ENCODE measurements at regions not wholly inside any gene's neighbourhood (a gene's known extent, or its start where the extent isn't known, plus 50 kb on each side); places are given as distances from the start of the nearest gene placed in this dataset.

DNA sequence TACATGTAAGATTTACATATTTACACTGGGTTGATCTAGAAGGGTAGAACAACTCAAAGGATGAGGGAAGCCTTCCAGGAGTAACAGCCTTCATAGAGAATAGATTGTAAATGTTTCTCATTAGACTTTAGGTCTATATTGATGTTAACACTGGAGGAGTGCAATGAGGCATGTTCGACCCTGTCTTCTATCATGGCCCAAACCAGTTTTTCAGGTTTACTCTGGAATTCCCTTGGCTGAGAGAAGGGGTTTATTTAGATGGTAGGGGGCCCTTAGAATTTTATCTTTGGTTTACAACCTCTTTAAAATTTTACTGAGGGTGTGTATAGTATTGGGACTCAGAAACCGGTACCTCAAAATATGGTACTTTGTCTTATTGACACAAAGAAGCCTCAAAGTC is 634.9 kb upstream of the PIK3C3 start:
- 14 to 62% methylated on average over 2 of the region's 2 CpGs for WGBS, 2 donors

DNA sequence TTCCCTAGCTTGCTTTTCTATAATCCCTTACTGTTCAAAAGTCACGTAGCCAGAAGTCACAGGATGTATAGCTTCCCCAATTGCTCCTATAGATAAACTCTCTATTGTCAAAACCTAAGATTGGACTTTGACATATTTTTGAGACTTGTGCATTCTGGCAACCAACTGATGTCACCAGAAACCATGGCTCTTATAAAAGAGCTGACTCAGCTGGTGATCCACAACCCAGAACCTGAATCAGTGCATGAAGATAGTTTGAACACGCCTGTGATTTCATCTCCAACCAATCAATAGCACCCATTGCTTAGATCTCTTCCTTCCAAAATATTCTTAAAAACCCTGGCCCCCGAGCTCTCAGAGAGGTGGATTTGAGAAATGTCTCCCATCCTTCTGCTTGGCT is 639.9 kb upstream of the PIK3C3 start:
- 72 to 85% methylated on average over 3 of the region's 3 CpGs for WGBS, 2 donors
- no peak for TF ChIP-seq POLR2AphosphoS5 (IDR thresholded peaks at IDR 0.05)
- no peak for TF ChIP-seq POLR2A (IDR thresholded peaks at IDR 0.05)
- TF ChIP-seq EP300 (IDR thresholded peaks at IDR 0.05): no peak
- TF ChIP-seq CTCF (IDR thresholded peaks at IDR 0.05): no peak
- H3K9me3 ChIP-seq: no peaks in the 10 kb centered on the region
- DNase-seq: no peak
- H3K4me1 ChIP-seq: no peaks in the 10 kb centered on the region
- no peaks in the 10 kb centered on the region for H3K36me3 ChIP-seq
- H3K4me3 ChIP-seq: no peak overlapping the region
- no peaks in the 10 kb centered on the region for H3K27me3 ChIP-seq
- no peak overlapping the region for H3K27ac ChIP-seq
- intact Hi-C loops (cut with DNase I): no loop called here

More for the DNA sequence above, 634.9 kb upstream of the PIK3C3 start:
- DNase-seq: no peak
- Histone ChIP-seq H3K36me3 (no peaks in the 10 kb centered on the region), H3K4me3 (no peak overlapping the region), H3K4me1 (no peaks in the 10 kb centered on the region), H3K27ac (no peak overlapping the region), H3K9me3 (no peaks in the 10 kb centered on the region), H3K27me3 (no peaks in the 10 kb centered on the region)
- intact Hi-C loops (cut with DNase I): no loop called here
- TF ChIP-seq CTCF (IDR thresholded peaks at IDR 0.05) (no peak), POLR2A (IDR thresholded peaks at IDR 0.05) (no peak), EP300 (IDR thresholded peaks at IDR 0.05) (no peak), POLR2AphosphoS5 (IDR thresholded peaks at IDR 0.05) (no peak)

DNA sequence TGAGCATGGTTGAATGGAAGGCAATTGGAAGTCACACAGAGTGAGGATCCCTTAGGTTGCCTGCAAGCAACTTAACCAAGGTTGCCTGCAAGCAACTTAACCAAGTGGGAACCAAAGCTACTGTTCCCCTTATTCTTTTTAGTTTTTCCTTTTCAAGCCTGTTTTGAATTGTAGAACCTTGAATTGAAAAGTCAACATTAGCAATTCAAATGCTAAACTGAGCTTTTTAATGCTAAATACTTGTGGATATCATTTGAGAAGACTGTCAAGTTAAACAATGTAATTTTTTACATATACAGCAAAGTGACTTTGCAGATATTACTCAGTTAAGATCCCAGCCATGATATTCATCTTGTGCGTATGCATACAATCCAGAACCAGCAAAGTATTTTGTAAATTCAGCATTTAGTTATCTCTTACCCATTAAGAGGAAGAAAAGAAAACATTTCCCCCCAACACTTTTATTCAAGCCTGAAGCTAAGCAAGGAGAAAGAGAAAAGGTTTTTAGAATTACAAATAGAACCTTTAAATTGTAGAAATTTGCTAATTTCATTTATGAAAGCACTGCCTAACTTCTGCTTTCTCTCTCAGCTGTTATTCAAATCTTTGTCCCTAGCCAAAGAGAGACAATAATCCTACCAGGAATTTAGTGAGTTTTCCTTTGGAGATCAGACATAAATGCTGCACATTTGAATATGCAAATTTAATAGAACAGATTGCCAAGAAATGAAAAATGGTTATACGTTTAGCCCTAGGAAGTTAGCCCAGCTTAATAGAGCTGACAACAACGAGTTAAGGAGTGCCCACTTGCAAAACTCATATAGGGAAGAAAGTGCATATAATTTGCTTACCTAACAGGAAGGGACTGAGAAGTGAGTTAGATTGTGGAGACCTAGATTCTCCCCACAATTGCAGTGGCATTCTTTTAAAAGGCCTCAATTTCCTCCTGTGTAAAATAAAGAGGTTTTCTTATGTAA is 643.2 kb upstream of the PIK3C3 start:
- intact Hi-C loops (cut with DNase I): no loop called here
- TF ChIP-seq EP300 (IDR thresholded peaks at IDR 0.05) (no peak), CTCF (IDR thresholded peaks at IDR 0.05) (no peak), POLR2A (IDR thresholded peaks at IDR 0.05) (no peak), POLR2AphosphoS5 (IDR thresholded peaks at IDR 0.05) (no peak)
- DNase-seq: no peak

GRCh38 chr18:41297740-41298139 is 657.3 kb upstream of the PIK3C3 start:
- H3K36me3 ChIP-seq: no peaks in the 10 kb centered on the region
- no peak for DNase-seq
- peaks cover 0 to 2% (median 0%) of the 10 kb centered on the region in 4 donors for H3K9me3 ChIP-seq
- intact Hi-C loops (cut with DNase I): no loop called here
- H3K27me3 ChIP-seq: no peaks in the 10 kb centered on the region
- TF ChIP-seq POLR2AphosphoS5 (IDR thresholded peaks at IDR 0.05): no peak
- TF ChIP-seq CTCF (IDR thresholded peaks at IDR 0.05): no peak
- no peak for TF ChIP-seq EP300 (IDR thresholded peaks at IDR 0.05)
- TF ChIP-seq POLR2A (IDR thresholded peaks at IDR 0.05): no peak
- no peak overlapping the region for H3K27ac ChIP-seq
- WGBS, 2 donors: 96% methylated on average over 5 of the region's 5 CpGs
- no peak overlapping the region for H3K4me3 ChIP-seq
- no peaks in the 10 kb centered on the region for H3K4me1 ChIP-seq

More for the DNA sequence above, 643.2 kb upstream of the PIK3C3 start:
- H3K27ac ChIP-seq: no peak overlapping the region
- H3K27me3 ChIP-seq: no peaks in the 10 kb centered on the region
- no peaks in the 10 kb centered on the region for H3K4me1 ChIP-seq
- no peaks in the 10 kb centered on the region for H3K36me3 ChIP-seq
- 62 to 63% methylated on average over 3 of the region's 3 CpGs for WGBS, 2 donors
- H3K9me3 ChIP-seq: no peaks in the 10 kb centered on the region
- H3K4me3 ChIP-seq: no peak overlapping the region

Data from sigmoid colon (tissue), 6 donors.